ENCODE measurements at regions not wholly inside any gene's neighbourhood (a gene's known extent, or its start where the extent isn't known, plus 50 kb on each side); places are given as distances from the start of the nearest gene placed in this dataset.

- H3K4me3 ChIP-seq (ENCODE audit: low read depth, low read length): no peak overlapping the region
- peak; percentile 47 for DNase-seq (ENCODE audit: low read depth, low spot score)
- TF ChIP-seq CTCF (IDR thresholded peaks at IDR 0.05; ENCODE audit: low read depth, low read length): no peak
- in situ Hi-C loops (cut with HindIII; ENCODE audit: low sequenced_read_pairs): no loop called here
These were observed 327.8 kb downstream of the ENC1 start for GRCh38 chr5:74312746-74313145.

GRCh38 chr5:74311961-74312360 lies 328.6 kb downstream of the ENC1 start:
- no peak overlapping the region for H3K4me3 ChIP-seq (ENCODE audit: low read depth, low read length)
- in situ Hi-C loops (cut with HindIII; ENCODE audit: low sequenced_read_pairs): no loop called here
- TF ChIP-seq CTCF (IDR thresholded peaks at IDR 0.05; ENCODE audit: low read depth, low read length): no peak
- no peak for DNase-seq (ENCODE audit: low read depth, low spot score)

- H3K4me3 ChIP-seq (ENCODE audit: low read depth, low read length): no peak overlapping the region
- DNase-seq (ENCODE audit: low read depth, low spot score): no peak
- in situ Hi-C loops (cut with HindIII; ENCODE audit: low sequenced_read_pairs): no loop called here
- no peak for TF ChIP-seq CTCF (IDR thresholded peaks at IDR 0.05; ENCODE audit: low read depth, low read length)
These were observed 329.3 kb downstream of the ENC1 start for GRCh38 chr5:74310997-74311930.

GRCh38 chr5:74310386-74310785 lies 330.1 kb downstream of the ENC1 start:
- DNase-seq (ENCODE audit: low read depth, low spot score): no peak
- TF ChIP-seq CTCF (IDR thresholded peaks at IDR 0.05; ENCODE audit: low read depth, low read length): no peak
- no peak overlapping the region for H3K4me3 ChIP-seq (ENCODE audit: low read depth, low read length)
- in situ Hi-C loops (cut with HindIII; ENCODE audit: low sequenced_read_pairs): no loop called here

GRCh38 chr5:74309050-74309449 lies 331.5 kb downstream of the ENC1 start:
- TF ChIP-seq CTCF (IDR thresholded peaks at IDR 0.05; ENCODE audit: low read depth, low read length): no peak
- no peak overlapping the region for H3K4me3 ChIP-seq (ENCODE audit: low read depth, low read length)
- in situ Hi-C loops (cut with HindIII; ENCODE audit: low sequenced_read_pairs): no loop called here
- no peak for DNase-seq (ENCODE audit: low read depth, low spot score)

GRCh38 chr5:74306845-74307244 lies 333.7 kb downstream of the ENC1 start:
- DNase-seq (ENCODE audit: low read depth, low spot score): no peak
- H3K4me3 ChIP-seq (ENCODE audit: low read depth, low read length): no peak overlapping the region
- no peak for TF ChIP-seq CTCF (IDR thresholded peaks at IDR 0.05; ENCODE audit: low read depth, low read length)
- in situ Hi-C loops (cut with HindIII; ENCODE audit: low sequenced_read_pairs): no loop called here

Data from astrocyte of the spinal cord (primary cell).